IPS-18a (cell line): ENCODE measurements at regions not wholly inside any gene's neighbourhood (a gene's known extent, or its start where the extent isn't known, plus 50 kb on each side); places are given as distances from the start of the nearest gene placed in this dataset.
"Not testable (repeated sequence)": the region's sequence is repeated elsewhere in the genome, so short reads cannot be mapped to it uniquely, and the experiment has no call there.

Source experiments
- H3K27ac ChIP-seq: one replicate; pipeline ENCODE4 v1.5.1; 2013; ENCODE audit warnings: low read length
- H3K27me3 ChIP-seq: one replicate; pipeline ENCODE4 v1.6.1; 2013; ENCODE audit warnings: mild to moderate bottlenecking, low read length; ENCODE audit not compliant: control insufficient read depth, insufficient read depth
- H3K36me3 ChIP-seq: one replicate; pipeline ENCODE4 v1.6.1; 2013; ENCODE audit warnings: low read depth, low read length; ENCODE audit not compliant: control insufficient read depth
- H3K4me1 ChIP-seq: one replicate; pipeline ENCODE4 v1.6.1; 2013; ENCODE audit warnings: low read depth, low read length; ENCODE audit not compliant: control insufficient read depth
- H3K4me3 ChIP-seq: one replicate; pipeline ENCODE4 v1.5.1; 2013; ENCODE audit warnings: low read length
- H3K9ac ChIP-seq: one replicate; pipeline ENCODE4 v1.6.1; 2013; ENCODE audit warnings: mild to moderate bottlenecking, low read length, moderate library complexity
- H3K9me3 ChIP-seq: one replicate; pipeline ENCODE4 v1.6.1; 2013; ENCODE audit warnings: low read depth, low read length; ENCODE audit not compliant: control insufficient read depth

DNA sequence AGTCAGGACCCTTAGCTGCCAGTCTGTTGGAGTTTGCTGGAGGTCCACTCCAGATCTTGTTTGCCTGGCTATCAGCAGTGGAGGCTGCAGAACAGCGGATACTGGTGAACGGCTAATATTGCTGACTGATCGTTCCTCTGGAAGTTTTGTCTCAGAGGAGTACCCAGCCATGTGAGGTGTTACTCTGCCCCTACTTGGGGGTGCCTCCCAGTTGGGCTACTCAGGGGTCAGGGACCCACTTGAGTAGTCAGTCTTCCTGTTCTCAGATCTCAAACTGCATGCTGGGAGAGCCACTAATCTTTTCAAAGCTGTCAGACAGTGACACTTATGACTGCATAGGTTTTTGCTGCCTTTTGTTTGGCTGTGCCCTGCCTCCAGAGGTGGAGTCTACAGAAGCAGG lies 160.5 kb downstream of the OR4A47 start:
- H3K9ac ChIP-seq, H3K27ac ChIP-seq, H3K27me3 ChIP-seq, H3K36me3 ChIP-seq, H3K4me3 ChIP-seq, H3K4me1 ChIP-seq: not testable (repeated sequence)
- peaks cover 52% of the 10 kb centered on the region for H3K9me3 ChIP-seq

- Histone ChIP-seq H3K4me1 (no peaks in the 10 kb centered on the region), H3K27ac (no peak overlapping the region), H3K27me3 (no peaks in the 10 kb centered on the region), H3K9me3 (peaks cover 92% of the 10 kb centered on the region), H3K9ac (no peak overlapping the region), H3K36me3 (no peaks in the 10 kb centered on the region), H3K4me3 (no peak overlapping the region)
Measured at GRCh38 chr11:48669146-48669545, 180.6 kb downstream of the OR4A47 start.

- Histone ChIP-seq H3K36me3 (no peaks in the 10 kb centered on the region), H3K4me3 (no peak overlapping the region), H3K27ac (no peak overlapping the region), H3K9ac (no peak overlapping the region), H3K9me3 (peaks cover 71% of the 10 kb centered on the region), H3K27me3 (no peaks in the 10 kb centered on the region), H3K4me1 (no peaks in the 10 kb centered on the region)
Measured at GRCh38 chr11:48675945-48676344, 187.4 kb downstream of the OR4A47 start.

- H3K9ac ChIP-seq = no peak overlapping the region
- H3K36me3 ChIP-seq = no peaks in the 10 kb centered on the region
- H3K9me3 ChIP-seq = peaks cover 42% of the 10 kb centered on the region
- no peak overlapping the region for H3K4me3 ChIP-seq
- H3K4me1 ChIP-seq = no peaks in the 10 kb centered on the region
- H3K27ac ChIP-seq = no peak overlapping the region
- no peaks in the 10 kb centered on the region for H3K27me3 ChIP-seq
Measured at GRCh38 chr11:48683226-48683720, 194.7 kb downstream of the OR4A47 start.

DNA sequence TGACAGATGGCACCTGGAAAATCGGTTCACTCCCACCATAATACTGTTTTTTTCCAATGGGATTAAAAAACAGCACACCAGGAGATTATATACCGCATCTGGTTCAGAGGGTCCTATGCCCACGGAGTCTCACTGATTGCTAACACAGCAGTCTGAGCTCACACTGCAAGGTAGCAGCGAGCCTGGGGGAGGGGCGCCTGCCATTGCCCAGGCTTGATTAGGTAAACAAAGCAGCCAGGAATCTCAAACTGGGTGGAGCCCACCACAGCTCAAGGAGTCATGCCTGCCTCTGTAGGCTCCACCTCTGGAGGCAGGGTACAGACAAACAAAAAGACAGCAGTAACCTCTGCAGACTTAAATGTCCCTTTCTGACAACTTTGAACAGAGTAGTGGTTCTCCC lies 240.9 kb downstream of the OR4A47 start:
- H3K36me3 ChIP-seq, H3K27ac ChIP-seq, H3K27me3 ChIP-seq, H3K9ac ChIP-seq, H3K4me1 ChIP-seq, H3K4me3 ChIP-seq: not testable (repeated sequence)
- H3K9me3 ChIP-seq = peaks cover 62% of the 10 kb centered on the region

GRCh38 chr11:48750081-48750480 lies 233.6 kb downstream of the TRIM51G start:
- not testable (repeated sequence) for H3K9ac ChIP-seq, H3K36me3 ChIP-seq, H3K27ac ChIP-seq, H3K4me1 ChIP-seq, H3K4me3 ChIP-seq, H3K27me3 ChIP-seq
- H3K9me3 ChIP-seq = peaks cover 20% of the 10 kb centered on the region
